ENCODE measurements at regions not wholly inside any gene's neighbourhood (a gene's known extent, or its start where the extent isn't known, plus 50 kb on each side); places are given as distances from the start of the nearest gene placed in this dataset.
"Not testable (repeated sequence)": the region's sequence is repeated elsewhere in the genome, so short reads cannot be mapped to it uniquely, and the experiment has no call there.

GRCh38 chr14:30445011-30445793 lies 113.8 kb upstream of the G2E3 start:
- ATAC-seq: no peak

- no peak for ATAC-seq
Measured at GRCh38 chr14:30445852-30446251, 113.1 kb upstream of the G2E3 start.

GRCh38 chr14:30450631-30451545 lies 108.1 kb upstream of the G2E3 start:
- no peak for ATAC-seq

- ATAC-seq: no peak
Measured at GRCh38 chr14:30456296-30456695, 102.7 kb upstream of the G2E3 start.

GRCh38 chr14:30462358-30462757 lies 96.6 kb upstream of the G2E3 start:
- ATAC-seq: no peak

- ATAC-seq: no peak
Measured at GRCh38 chr14:30464481-30464880, 94.5 kb upstream of the G2E3 start.

GRCh38 chr14:30468354-30468753 lies 90.6 kb upstream of the G2E3 start:
- ATAC-seq: no peak

- no peak for ATAC-seq
Measured at GRCh38 chr14:30471980-30472379, 87.0 kb upstream of the G2E3 start.

GRCh38 chr14:30473846-30474696 lies 84.9 kb upstream of the G2E3 start:
- ATAC-seq: not testable (repeated sequence)

- no peak for ATAC-seq
Measured at GRCh38 chr14:30482276-30482675, 76.7 kb upstream of the G2E3 start.

- no peak for ATAC-seq
Measured at GRCh38 chr14:30484201-30484600, 74.8 kb upstream of the G2E3 start.

GRCh38 chr14:30484976-30485375 lies 74.0 kb upstream of the G2E3 start:
- no peak for ATAC-seq

- no peak for ATAC-seq
Measured at GRCh38 chr14:30496852-30497251, 62.1 kb upstream of the G2E3 start.

GRCh38 chr14:30499358-30499757 lies 59.6 kb upstream of the G2E3 start:
- no peak for ATAC-seq

- ATAC-seq: no peak
Measured at GRCh38 chr14:30500222-30500621, 58.7 kb upstream of the G2E3 start.

GRCh38 chr14:30507209-30507608 lies 51.7 kb upstream of the G2E3 start:
- no peak for ATAC-seq

All from activated CD4-positive, CD25-positive, alpha-beta regulatory T cell treated with anti-CD3 and anti-CD28 coated beads, Interleukin-2, amount 50 U/mL, for 24 hours (primary cell).